ENCODE measurements at regions not wholly inside any gene's neighbourhood (a gene's known extent, or its start where the extent isn't known, plus 50 kb on each side); places are given as distances from the start of the nearest gene placed in this dataset.

DNA sequence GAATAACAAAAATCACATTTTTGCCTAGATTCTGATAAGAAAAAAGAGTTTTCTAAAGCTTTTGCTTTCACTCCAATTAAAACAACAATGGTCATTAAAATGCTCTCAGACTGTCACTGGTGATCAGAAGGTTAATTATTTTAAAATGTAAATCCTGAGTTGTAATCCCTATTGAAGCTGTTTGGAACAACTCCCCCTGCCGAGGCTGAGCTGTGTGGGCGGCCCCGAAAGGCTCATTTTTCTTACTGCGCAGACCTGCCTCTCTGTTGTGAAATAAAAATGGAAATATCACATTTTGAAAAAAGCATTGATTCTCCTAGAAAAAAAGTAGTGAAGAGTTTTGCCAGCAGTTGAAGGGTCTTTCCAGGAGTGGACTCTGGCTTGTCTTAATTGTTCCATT is 174.8 kb upstream of the CDKN3 start:
- TF ChIP-seq, protein P1, sequence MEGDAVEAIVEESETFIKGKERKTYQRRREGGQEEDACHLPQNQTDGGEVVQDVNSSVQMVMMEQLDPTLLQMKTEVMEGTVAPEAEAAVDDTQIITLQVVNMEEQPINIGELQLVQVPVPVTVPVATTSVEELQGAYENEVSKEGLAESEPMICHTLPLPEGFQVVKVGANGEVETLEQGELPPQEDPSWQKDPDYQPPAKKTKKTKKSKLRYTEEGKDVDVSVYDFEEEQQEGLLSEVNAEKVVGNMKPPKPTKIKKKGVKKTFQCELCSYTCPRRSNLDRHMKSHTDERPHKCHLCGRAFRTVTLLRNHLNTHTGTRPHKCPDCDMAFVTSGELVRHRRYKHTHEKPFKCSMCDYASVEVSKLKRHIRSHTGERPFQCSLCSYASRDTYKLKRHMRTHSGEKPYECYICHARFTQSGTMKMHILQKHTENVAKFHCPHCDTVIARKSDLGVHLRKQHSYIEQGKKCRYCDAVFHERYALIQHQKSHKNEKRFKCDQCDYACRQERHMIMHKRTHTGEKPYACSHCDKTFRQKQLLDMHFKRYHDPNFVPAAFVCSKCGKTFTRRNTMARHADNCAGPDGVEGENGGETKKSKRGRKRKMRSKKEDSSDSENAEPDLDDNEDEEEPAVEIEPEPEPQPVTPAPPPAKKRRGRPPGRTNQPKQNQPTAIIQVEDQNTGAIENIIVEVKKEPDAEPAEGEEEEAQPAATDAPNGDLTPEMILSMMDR (IDR thresholded peaks at IDR 0.05) = no peak

DNA sequence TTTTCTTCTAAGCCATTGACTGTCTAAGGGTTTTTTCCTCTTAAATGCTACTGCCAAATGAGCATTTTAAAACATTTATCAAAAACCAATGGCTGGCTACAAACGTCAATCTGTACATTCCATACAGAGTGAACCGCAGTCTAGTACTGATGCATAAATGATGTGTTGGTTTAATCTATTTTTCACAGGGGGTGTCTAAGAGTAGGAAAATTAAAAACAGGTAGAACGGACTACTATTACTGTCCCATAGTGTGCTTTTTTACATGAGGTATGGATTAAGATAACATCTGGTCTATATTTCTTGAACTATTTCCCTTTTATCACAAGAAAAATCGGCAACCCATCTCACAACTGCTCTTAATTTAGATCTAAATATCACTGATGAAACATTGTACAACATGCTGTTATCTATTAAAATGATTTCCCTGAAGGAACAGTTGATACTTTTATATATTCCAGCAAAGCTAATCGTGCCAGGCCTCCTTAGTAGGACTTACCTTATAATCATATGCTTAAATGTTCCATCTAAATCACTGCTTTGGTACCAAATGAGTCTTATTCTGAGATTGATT is 172.9 kb upstream of the CDKN3 start:
- H3K4me3 ChIP-seq = no peak overlapping the region
- no peak overlapping the region for H3K27ac ChIP-seq
- TF ChIP-seq, protein P1 (IDR thresholded peaks at IDR 0.05) = no peak
- no peak for DNase-seq (ENCODE audit: low spot score)

More for the DNA sequence above, 174.8 kb upstream of the CDKN3 start:
- H3K4me3 ChIP-seq = no peak overlapping the region
- no peak overlapping the region for H3K27ac ChIP-seq
- DNase-seq (ENCODE audit: low spot score) = no peak

DNA sequence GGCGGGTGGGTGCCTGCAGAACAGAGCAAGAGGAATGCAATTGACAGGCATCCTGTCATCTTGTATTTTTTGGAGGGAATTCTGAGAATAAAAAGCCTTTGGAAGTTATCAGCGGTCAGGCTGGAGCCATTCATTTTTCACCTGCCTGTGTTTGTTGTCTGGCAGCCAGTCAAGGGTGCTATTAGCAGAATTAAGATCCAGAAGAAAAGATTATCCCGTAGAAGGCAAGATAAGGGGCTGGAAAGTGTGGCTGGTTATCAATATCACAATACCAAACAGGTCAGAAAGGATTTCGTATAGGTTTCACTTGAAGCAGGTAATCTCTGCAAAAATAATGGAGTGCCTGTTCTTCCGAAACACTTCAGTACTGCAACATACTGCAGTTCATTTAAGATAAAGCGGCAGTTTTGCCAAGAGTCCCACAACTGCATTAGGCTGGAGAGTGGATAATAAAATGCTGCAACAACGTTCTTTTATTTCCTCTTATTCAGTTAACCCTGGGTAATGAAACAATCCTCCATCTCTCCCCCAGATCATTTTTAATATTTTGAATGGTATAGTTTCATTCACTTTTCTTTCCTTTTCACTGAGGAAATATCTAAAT is 171.2 kb upstream of the CDKN3 start:
- Histone ChIP-seq H3K4me3 (no peak overlapping the region), H3K27ac (no peak overlapping the region)
- TF ChIP-seq, protein P1 (IDR thresholded peaks at IDR 0.05) = no peak
- no peak for DNase-seq (ENCODE audit: low spot score)

DNA sequence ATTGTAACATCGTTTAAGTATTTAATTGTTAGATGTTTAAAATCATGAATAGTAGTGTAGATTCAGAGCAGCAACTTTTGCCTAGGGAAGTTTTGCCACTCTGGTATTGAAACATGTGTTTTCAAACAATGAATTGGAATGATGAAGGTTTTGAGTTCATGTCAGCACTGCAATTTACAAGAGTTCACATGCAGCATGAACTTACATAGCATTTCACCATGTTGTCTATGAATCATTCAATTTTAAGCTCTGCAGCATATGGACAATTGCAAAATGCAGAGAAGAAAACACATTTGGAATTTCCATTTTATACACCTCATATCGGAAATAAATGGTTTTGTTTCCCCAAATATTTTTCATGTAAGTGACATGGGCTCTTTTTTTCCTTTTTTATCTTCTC is 170.7 kb upstream of the CDKN3 start:
- Histone ChIP-seq H3K27ac (no peak overlapping the region), H3K4me3 (no peak overlapping the region)
- no peak for DNase-seq (ENCODE audit: low spot score)
- TF ChIP-seq, protein P1 (IDR thresholded peaks at IDR 0.05) = no peak

DNA sequence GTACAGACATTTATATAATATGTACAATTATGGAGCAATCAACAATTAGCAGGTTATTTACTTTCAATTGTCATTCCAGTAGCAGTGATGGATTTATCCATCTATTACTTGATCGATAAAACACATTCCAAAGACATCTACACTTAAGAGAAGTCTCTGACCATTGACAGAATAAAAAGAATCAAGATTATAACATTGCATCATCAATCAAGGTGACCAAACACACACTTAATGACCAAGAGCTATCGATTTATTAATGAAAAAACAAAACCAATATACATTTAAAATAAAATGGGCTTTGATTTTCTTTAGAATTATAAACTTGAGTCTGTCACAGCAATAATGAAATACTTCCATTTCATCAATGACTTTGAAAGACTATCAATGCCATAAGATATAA is 170.2 kb upstream of the CDKN3 start:
- DNase-seq (ENCODE audit: low spot score) = no peak

DNA sequence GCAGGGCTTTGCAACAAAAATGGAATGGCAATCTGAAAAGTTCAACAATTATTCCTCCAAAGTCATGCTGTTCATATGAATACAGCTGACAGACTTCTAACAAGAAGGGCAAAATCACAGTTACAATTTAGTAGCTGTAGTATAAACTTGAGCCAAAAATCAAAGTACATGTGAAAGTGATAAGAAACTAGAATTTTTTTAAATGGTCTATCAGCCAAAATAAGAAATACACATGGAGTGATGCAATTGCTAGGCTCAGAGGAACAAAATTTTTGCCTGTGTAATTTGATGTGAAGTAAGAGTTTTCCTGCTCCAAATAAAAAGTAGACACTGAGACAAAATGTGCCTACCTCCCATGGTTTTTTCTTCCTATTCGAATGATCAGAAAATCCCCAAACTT is 167.7 kb upstream of the CDKN3 start:
- no peak for DNase-seq (ENCODE audit: low spot score)
- no peak overlapping the region for H3K27ac ChIP-seq
- TF ChIP-seq, protein P1 (IDR thresholded peaks at IDR 0.05) = no peak
- no peak overlapping the region for H3K4me3 ChIP-seq

More for the DNA sequence above, 170.2 kb upstream of the CDKN3 start:
- no peak overlapping the region for H3K27ac ChIP-seq
- H3K4me3 ChIP-seq = no peak overlapping the region
- TF ChIP-seq, protein P1 (IDR thresholded peaks at IDR 0.05) = no peak

DNA sequence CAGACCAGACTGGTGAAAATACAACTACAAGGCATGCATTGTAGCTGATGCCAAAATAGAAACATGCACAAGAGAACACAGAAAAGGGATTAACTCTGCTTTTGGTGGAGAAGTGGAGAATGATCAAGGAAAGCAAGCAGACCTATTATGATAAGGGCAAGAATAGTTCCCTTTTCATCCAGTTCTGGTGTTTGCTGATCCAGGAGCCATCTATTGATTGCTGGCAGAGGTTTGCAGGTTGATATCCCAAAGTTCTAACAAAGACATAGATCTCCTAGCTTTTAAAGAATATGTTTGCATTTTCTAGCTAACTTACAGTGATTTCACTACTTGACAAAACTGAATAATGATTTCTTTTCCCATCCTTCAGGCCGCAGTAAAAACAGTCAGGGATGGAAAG is 166.2 kb upstream of the CDKN3 start:
- Histone ChIP-seq H3K27ac (no peak overlapping the region), H3K4me3 (no peak overlapping the region)
- no peak for DNase-seq (ENCODE audit: low spot score)
- TF ChIP-seq, protein P1 (IDR thresholded peaks at IDR 0.05) = no peak
